Left colon (tissue), 2 donors: ENCODE measurements at regions not wholly inside any gene's neighbourhood (a gene's known extent, or its start where the extent isn't known, plus 50 kb on each side); places are given as distances from the start of the nearest gene placed in this dataset.

Source experiments
- ATAC-seq: fragments of 200-7000 bp; cut with Tn5 transposase; one replicate; pipeline ENCODE4 v1.9.1; 2020; ENCODE audit warnings: mild to moderate bottlenecking, moderate library complexity
- DNase-seq, 2 donors: peaks; one replicate each; pipeline ENCODE4 v3.0.0-alpha.2; 2020
- intact Hi-C, 2 donors: fragments of 100-400 bp; cut with DNase I in 1 of 2; cut with micrococcal nuclease in 1 of 2; formaldehyde crosslinking; loops; one replicate each; pipeline versions ENCODE4 v1.11.2 to v1.14.0; 2022; cut with DNase I, micrococcal nuclease
- donor health status: DM: no; HTN: no; CAD: no.
- donor health status: DM: yes; HTN: yes; CAD: no.

- no peak for ATAC-seq
- no peak for DNase-seq
- intact Hi-C loops = no loop called here
Measured at GRCh38 chr16:50941681-50942080, 199.8 kb downstream of the CYLD start.

- DNase-seq = peak in 1 of 2 donors; percentile 5
- intact Hi-C loops = no loop called here
- ATAC-seq = no peak
Measured at GRCh38 chr16:50940275-50940854, 198.5 kb downstream of the CYLD start.

- DNase-seq (no peak), ATAC-seq (no peak)
- intact Hi-C loops = no loop called here
Measured at GRCh38 chr16:50939356-50939755, 197.5 kb downstream of the CYLD start.

GRCh38 chr16:50938932-50939331, 197.0 kb downstream of the CYLD start:
- intact Hi-C loops = no loop called here
- DNase-seq (no peak), ATAC-seq (no peak)

- intact Hi-C loops = no loop called here
- DNase-seq = no peak
Measured at GRCh38 chr16:50933262-50933661, 191.4 kb downstream of the CYLD start.

GRCh38 chr16:50932348-50932935, 190.6 kb downstream of the CYLD start:
- no peak for ATAC-seq
- intact Hi-C loops = no loop called here
- no peak for DNase-seq

More at GRCh38 chr16:50933262-50933661, 191.4 kb downstream of the CYLD start:
- ATAC-seq = no peak

- no peak for DNase-seq
- no peak for ATAC-seq
Measured at GRCh38 chr16:50928065-50928464, 186.2 kb downstream of the CYLD start.

GRCh38 chr16:50925758-50926357, 184.0 kb downstream of the CYLD start:
- ATAC-seq = no peak
- DNase-seq = no peak

More at GRCh38 chr16:50928065-50928464, 186.2 kb downstream of the CYLD start:
- intact Hi-C loops = no loop called here

GRCh38 chr16:50924759-50925545, 183.1 kb downstream of the CYLD start:
- intact Hi-C loops = no loop called here
- no peak for ATAC-seq
- DNase-seq = no peak

More at GRCh38 chr16:50925758-50926357, 184.0 kb downstream of the CYLD start:
- intact Hi-C loops = no loop called here

- DNase-seq = no peak
- no peak for ATAC-seq
- intact Hi-C loops = no loop called here
Measured at GRCh38 chr16:50917950-50918703, 176.2 kb downstream of the CYLD start.

- DNase-seq = no peak
- no peak for ATAC-seq
- intact Hi-C loops = no loop called here
Measured at GRCh38 chr16:50916040-50916439, 174.2 kb downstream of the CYLD start.

- DNase-seq (no peak), ATAC-seq (no peak)
- intact Hi-C loops = no loop called here
Measured at GRCh38 chr16:50915120-50915519, 173.2 kb downstream of the CYLD start.

GRCh38 chr16:50910736-50911100, 168.8 kb downstream of the CYLD start:
- DNase-seq = no peak
- intact Hi-C loops = no loop called here
- ATAC-seq = no peak

GRCh38 chr16:50909831-50910735, 168.2 kb downstream of the CYLD start:
- DNase-seq (no peak), ATAC-seq (no peak)
- intact Hi-C loops = no loop called here

- ATAC-seq (no peak), DNase-seq (no peak)
- intact Hi-C loops = no loop called here
Measured at GRCh38 chr16:50908468-50908867, 166.6 kb downstream of the CYLD start.

- DNase-seq (no peak), ATAC-seq (no peak)
- intact Hi-C loops = no loop called here
Measured at GRCh38 chr16:50906454-50906853, 164.6 kb downstream of the CYLD start.

GRCh38 chr16:50902457-50902856, 160.6 kb downstream of the CYLD start:
- ATAC-seq (no peak), DNase-seq (no peak)
- intact Hi-C loops = no loop called here

GRCh38 chr16:50901062-50901461, 159.2 kb downstream of the CYLD start:
- ATAC-seq (no peak), DNase-seq (no peak)
- intact Hi-C loops = no loop called here
